ENCODE measurements at regions not wholly inside any gene's neighbourhood (a gene's known extent, or its start where the extent isn't known, plus 50 kb on each side); places are given as distances from the start of the nearest gene placed in this dataset.

GRCh38 chr3:106001923-106002322 lies 133.1 kb upstream of the CBLB start:
- WGBS, 2 donors: 75 to 76% methylated on average over 4 of the region's 4 CpGs
- no peak for DNase-seq
- no peak for ATAC-seq

GRCh38 chr3:106004137-106004681 lies 135.4 kb upstream of the CBLB start:
- H3K9me3 ChIP-seq: no peaks in the 10 kb centered on the region
- DNase-seq (no peak), ATAC-seq (peak; percentile 58)
- peaks cover 3% of the 10 kb centered on the region for H3K4me1 ChIP-seq
- H3K4me3 ChIP-seq: no peak overlapping the region
- 37 to 39% methylated on average over 5 of the region's 5 CpGs for WGBS, 2 donors
- TF ChIP-seq POLR2A (IDR thresholded peaks at IDR 0.05) (no peak), CTCF (IDR thresholded peaks at IDR 0.05) (no peak)
- H3K27me3 ChIP-seq: no peaks in the 10 kb centered on the region
- intact Hi-C loops (cut with DNase I): no loop called here
- no peaks in the 10 kb centered on the region for H3K36me3 ChIP-seq (replicated peaks in 1 of 2; ENCODE audit: insufficient read depth in 1 of 2, low read depth in 2 of 2)
- H3K27ac ChIP-seq: peak overlapping the region in 1 of 4 donors; percentile 15

More at GRCh38 chr3:106001923-106002322, 133.1 kb upstream of the CBLB start:
- no peak overlapping the region for H3K4me3 ChIP-seq
- intact Hi-C loops (cut with DNase I): no loop called here
- no peaks in the 10 kb centered on the region for H3K36me3 ChIP-seq (replicated peaks in 1 of 2; ENCODE audit: insufficient read depth in 1 of 2, low read depth in 2 of 2)
- peaks cover 3% of the 10 kb centered on the region for H3K4me1 ChIP-seq
- H3K27me3 ChIP-seq: no peaks in the 10 kb centered on the region
- TF ChIP-seq CTCF (IDR thresholded peaks at IDR 0.05): no peak
- no peak for TF ChIP-seq POLR2A (IDR thresholded peaks at IDR 0.05)
- peaks cover 0 to 6% (median 0%) of the 10 kb centered on the region in 3 donors for H3K9me3 ChIP-seq
- no peak overlapping the region for H3K27ac ChIP-seq

GRCh38 chr3:106004826-106005225 lies 136.0 kb upstream of the CBLB start:
- DNase-seq (peak in 1 of 4 donors; percentile 4), ATAC-seq (peak; percentile 45)
- H3K4me1 ChIP-seq: peaks cover 3% of the 10 kb centered on the region
- H3K27ac ChIP-seq: peak overlapping the region in 1 of 4 donors; percentile 15
- TF ChIP-seq POLR2A (IDR thresholded peaks at IDR 0.05): no peak
- no peak for TF ChIP-seq CTCF (IDR thresholded peaks at IDR 0.05)
- intact Hi-C loops (cut with DNase I): no loop called here
- no peaks in the 10 kb centered on the region for H3K27me3 ChIP-seq
- H3K4me3 ChIP-seq: no peak overlapping the region
- H3K9me3 ChIP-seq: no peaks in the 10 kb centered on the region
- H3K36me3 ChIP-seq (replicated peaks in 1 of 2; ENCODE audit: insufficient read depth in 1 of 2, low read depth in 2 of 2): no peaks in the 10 kb centered on the region
- 52 to 61% methylated on average over 3 of the region's 3 CpGs for WGBS, 2 donors

GRCh38 chr3:106006001-106006400 lies 137.2 kb upstream of the CBLB start:
- 53 to 64% methylated on average over 5 of the region's 5 CpGs for WGBS, 2 donors
- Histone ChIP-seq H3K9me3 (no peaks in the 10 kb centered on the region), H3K36me3 (replicated peaks in 1 of 2; ENCODE audit: insufficient read depth in 1 of 2, low read depth in 2 of 2) (no peaks in the 10 kb centered on the region), H3K4me3 (no peak overlapping the region), H3K4me1 (peaks cover 3% of the 10 kb centered on the region), H3K27ac (no peak overlapping the region), H3K27me3 (no peaks in the 10 kb centered on the region)
- DNase-seq: peak in 3 of 4 donors; percentile 8 to 30 (median 15)
- intact Hi-C loops (cut with DNase I): no loop called here
- peak; percentile 62 for ATAC-seq
- no peak for TF ChIP-seq CTCF (IDR thresholded peaks at IDR 0.05)
- TF ChIP-seq POLR2A (IDR thresholded peaks at IDR 0.05): no peak

- ATAC-seq: no peak
- WGBS, 2 donors: 46 to 51% methylated on average over 2 of the region's 2 CpGs
- intact Hi-C loops (cut with DNase I): no loop called here
These were observed 137.8 kb upstream of the CBLB start for GRCh38 chr3:106006571-106006970.

More at GRCh38 chr3:106006571-106006970, 137.8 kb upstream of the CBLB start:
- Histone ChIP-seq H3K36me3 (replicated peaks in 1 of 2; ENCODE audit: insufficient read depth in 1 of 2, low read depth in 2 of 2) (no peaks in the 10 kb centered on the region), H3K4me1 (peaks cover 3% of the 10 kb centered on the region), H3K27ac (no peak overlapping the region), H3K27me3 (no peaks in the 10 kb centered on the region), H3K9me3 (no peaks in the 10 kb centered on the region), H3K4me3 (no peak overlapping the region)
- DNase-seq: no peak
- no peak for TF ChIP-seq POLR2A (IDR thresholded peaks at IDR 0.05)
- no peak for TF ChIP-seq CTCF (IDR thresholded peaks at IDR 0.05)

Data from body of pancreas (tissue), 4 donors.